Fibroblast of pulmonary artery (primary cell): ENCODE measurements at regions not wholly inside any gene's neighbourhood (a gene's known extent, or its start where the extent isn't known, plus 50 kb on each side); places are given as distances from the start of the nearest gene placed in this dataset.
"Not testable (repeated sequence)": the region's sequence is repeated elsewhere in the genome, so short reads cannot be mapped to it uniquely, and the experiment has no call there.

Experiments used
- DNase-seq: peaks from one replicate; pipeline ENCODE4 v3.0.0-alpha.2; 2010; ENCODE audit warnings: low read depth
- H3K4me3 ChIP-seq: replicated peaks from 2 replicates; pipeline ENCODE4 v1.5.1; 2011; ENCODE audit warnings: low read depth, mild to moderate bottlenecking, control low read depth, low read length, moderate library complexity
- TF ChIP-seq, protein P1 (sequence below): IDR thresholded peaks from 2 replicates; pipeline ENCODE4 v1.5.1; 2011; ENCODE audit warnings: mild to moderate bottlenecking, control low read depth, low read length, inconsistent platforms; ENCODE audit errors: missing control alignments

DNA sequence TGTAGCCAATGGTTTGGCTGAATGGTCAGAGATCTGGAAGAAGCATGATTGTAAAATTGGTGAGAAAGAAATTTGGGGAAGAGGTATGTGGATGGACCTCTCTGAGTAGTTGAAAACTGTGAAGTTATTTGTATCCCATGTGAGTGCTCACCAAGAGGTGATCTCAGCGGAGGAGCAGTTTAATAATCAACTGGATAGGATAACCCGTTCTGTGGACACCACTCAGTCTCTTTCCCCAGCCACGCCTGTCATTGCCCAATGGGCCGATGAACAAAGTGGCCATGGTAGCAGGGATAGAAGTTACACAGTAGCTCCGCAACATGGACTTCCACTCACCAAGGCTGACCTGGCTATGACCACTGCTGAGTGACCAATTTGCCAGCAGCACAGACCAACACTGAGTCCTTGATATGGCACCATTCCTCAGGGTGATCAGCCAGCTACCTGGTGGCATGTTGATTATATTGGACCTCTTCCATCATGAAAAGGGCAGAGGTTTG, 257.4 kb upstream of the ATXN7L3B start:
- no peak overlapping the region for H3K4me3 ChIP-seq
- TF ChIP-seq, protein P1, sequence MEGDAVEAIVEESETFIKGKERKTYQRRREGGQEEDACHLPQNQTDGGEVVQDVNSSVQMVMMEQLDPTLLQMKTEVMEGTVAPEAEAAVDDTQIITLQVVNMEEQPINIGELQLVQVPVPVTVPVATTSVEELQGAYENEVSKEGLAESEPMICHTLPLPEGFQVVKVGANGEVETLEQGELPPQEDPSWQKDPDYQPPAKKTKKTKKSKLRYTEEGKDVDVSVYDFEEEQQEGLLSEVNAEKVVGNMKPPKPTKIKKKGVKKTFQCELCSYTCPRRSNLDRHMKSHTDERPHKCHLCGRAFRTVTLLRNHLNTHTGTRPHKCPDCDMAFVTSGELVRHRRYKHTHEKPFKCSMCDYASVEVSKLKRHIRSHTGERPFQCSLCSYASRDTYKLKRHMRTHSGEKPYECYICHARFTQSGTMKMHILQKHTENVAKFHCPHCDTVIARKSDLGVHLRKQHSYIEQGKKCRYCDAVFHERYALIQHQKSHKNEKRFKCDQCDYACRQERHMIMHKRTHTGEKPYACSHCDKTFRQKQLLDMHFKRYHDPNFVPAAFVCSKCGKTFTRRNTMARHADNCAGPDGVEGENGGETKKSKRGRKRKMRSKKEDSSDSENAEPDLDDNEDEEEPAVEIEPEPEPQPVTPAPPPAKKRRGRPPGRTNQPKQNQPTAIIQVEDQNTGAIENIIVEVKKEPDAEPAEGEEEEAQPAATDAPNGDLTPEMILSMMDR, result no peak
- no peak for DNase-seq

DNA sequence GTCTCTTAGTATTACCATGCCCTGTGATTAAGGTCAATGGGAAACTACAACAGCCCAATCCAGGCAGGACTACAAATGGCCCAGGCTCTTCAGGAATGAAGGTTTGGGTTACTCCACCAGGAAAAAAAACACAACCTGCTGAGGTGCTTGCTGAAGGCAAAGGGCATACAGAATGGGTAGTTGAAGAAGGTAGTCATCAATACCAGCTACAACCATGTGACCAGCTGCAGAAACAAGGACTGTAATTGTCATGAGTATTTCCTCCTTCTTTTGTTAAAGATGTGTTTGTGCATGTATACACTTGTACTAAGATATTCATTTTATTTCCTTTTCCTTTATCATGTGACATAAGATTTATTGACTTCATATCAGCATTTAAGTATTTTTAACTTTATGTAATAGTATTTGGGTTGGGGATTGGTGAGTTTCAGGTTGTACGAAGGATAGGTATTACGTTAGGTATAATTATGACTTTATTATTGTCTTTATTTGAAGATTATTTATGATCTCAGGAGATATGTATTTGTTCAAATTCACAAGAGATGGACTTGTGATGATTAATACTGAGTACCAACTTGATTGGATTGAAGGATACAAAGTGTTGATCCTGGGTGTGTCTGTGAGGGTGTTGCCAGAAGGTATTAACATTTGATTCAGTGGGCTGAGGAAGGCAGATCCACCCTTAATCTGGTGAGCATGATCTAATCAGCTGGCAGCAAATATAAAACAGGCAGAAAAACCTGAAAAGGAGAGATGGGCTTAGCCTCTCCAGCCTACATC, 256.0 kb upstream of the ATXN7L3B start:
- H3K4me3 ChIP-seq, DNase-seq: not testable (repeated sequence)

DNA sequence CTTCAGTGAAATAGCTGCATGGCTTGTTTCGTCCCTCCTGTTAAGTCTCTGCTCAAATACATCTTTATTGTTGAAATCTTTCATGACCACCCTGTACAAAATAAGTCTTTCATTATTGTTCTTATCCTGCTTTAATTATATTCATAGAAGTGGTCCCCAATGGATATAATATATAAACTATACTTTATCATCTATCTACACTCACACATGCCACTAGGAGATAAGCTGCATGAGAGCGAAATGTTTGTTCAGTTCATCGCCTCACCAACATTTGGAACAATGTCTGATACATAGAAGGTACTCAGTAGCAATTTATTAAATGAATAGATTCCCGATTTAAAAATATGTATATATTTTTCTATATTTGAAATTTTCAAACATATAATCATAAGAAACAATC, 254.0 kb upstream of the ATXN7L3B start:
- H3K4me3 ChIP-seq, result no peak overlapping the region
- TF ChIP-seq, protein P1, result no peak
- no peak for DNase-seq

DNA sequence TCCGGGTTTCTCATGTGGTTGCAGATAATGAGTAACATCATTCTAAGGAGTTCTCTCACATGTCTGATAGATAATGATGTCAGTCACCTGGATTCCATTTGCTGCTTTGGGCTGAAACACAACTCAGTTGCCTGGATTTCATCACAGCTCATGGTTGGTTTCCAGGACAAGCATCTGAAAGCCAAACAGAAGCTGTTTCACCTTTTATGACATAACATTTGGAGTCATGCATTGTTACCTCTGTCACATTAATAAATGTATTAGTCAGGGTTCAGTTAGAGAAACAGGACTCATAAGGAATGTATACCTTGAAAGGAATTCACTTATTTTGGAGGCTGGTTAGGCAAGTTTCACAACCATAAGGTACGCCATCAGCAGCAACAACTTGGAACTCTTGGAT, 251.9 kb upstream of the ATXN7L3B start:
- TF ChIP-seq, protein P1, result no peak
- no peak overlapping the region for H3K4me3 ChIP-seq
- no peak for DNase-seq

DNA sequence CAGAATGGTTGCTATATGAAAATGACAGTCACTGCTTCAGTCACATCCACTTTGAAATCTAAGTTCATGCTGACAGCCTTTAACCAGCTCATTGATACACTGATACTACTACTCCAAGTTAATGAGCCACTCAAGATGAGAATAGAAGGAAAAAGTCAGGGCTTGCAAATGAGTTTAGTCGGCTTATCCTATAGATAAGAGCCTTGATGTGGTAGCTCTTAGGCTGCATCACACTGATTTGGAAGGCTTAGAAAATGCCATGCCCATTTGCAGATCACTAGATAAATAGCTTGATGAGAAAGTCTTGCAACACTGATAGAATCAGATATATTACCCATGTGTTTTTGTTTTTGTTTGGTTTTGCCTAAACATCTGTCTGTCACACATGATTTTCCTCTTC, 251.4 kb upstream of the ATXN7L3B start:
- DNase-seq, result no peak
- H3K4me3 ChIP-seq, result no peak overlapping the region
- TF ChIP-seq, protein P1, result no peak

DNA sequence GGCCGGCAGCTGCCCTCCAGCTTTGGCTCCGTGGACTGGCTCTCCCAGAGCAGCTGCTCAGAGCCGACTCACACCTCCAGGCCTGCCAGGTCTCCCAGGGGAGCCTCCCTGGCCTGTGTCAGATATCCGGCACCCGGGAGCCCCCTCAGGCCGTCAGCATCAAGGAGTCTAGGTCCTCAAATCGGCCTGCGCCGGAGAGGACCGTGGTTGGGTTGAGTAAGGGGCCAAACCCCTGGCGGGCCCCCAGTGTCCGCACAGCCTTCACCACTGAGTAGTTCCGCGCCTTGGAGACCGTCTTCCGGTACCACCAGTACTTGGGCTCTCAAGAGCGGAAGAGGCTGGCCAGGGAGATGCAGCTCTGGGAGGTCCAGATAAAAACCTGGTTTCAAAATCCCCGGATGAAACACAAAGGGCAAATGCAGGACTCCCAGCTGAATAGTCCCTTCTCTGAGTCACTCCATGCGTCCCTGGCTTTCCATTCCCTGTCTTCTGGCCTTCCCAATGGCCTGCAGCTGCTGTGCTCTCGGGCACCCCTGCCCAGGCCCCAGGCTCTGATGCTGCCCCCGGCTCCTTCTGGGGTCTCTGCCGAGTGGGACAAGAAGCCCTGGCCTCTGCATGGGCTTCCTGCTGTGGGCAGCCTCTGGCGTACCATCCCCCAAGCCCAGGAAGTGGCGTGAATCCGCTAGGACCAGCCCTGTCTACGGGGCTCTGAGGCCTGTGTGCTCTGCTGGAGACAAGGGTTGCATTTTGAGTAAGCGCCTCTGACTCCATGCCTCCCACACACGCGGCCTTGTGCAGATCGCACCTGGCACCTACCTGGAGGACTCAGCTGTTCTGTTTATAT, 245.1 kb upstream of the ATXN7L3B start:
- no peak overlapping the region for H3K4me3 ChIP-seq
- no peak for DNase-seq
- TF ChIP-seq, protein P1, result no peak

DNA sequence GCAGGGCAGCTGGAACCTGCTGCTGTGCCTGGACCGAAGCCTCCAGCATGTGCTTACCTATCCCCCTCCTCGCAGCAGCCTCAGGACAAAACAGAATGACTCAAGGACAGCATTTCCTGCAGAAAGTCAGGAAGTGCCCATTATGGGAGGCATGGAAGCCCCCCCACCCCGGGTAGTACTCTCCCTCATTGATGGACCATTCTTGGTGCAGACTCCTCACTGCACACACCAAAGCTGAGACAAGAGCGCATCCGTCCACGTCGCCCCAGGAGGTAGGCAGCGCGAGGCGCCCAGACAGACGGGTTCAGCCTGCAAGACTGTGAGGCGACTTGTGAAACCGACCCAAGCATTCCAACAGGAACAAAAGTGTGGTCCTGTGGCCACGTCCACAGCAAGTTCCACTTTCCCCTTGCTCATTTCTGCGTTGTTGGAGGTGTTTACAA, 243.9 kb upstream of the ATXN7L3B start:
- TF ChIP-seq, protein P1, result no peak
- no peak for DNase-seq
- H3K4me3 ChIP-seq, result no peak overlapping the region
